ENCODE measurements at regions not wholly inside any gene's neighbourhood (a gene's known extent, or its start where the extent isn't known, plus 50 kb on each side); places are given as distances from the start of the nearest gene placed in this dataset.

- WGBS, 2 donors: 81 to 82% methylated on average over 5 of the region's 5 CpGs
- H3K27me3 ChIP-seq: no peaks in the 10 kb centered on the region
- H3K27ac ChIP-seq: no peak overlapping the region
- TF ChIP-seq CTCF (IDR thresholded peaks at IDR 0.05) (no peak), POLR2A (IDR thresholded peaks at IDR 0.05) (no peak)
- intact Hi-C loops (cut with DNase I): no loop called here
- no peaks in the 10 kb centered on the region for H3K4me1 ChIP-seq
- H3K4me3 ChIP-seq (replicated peaks in 1 of 3): no peak overlapping the region
- no peak for DNase-seq
- no peaks in the 10 kb centered on the region for H3K9me3 ChIP-seq
- no peaks in the 10 kb centered on the region for H3K36me3 ChIP-seq
Observed at GRCh38 chr14:55901291-55901690, 216.9 kb upstream of the PELI2 start.

GRCh38 chr14:55902241-55902640 lies 216.0 kb upstream of the PELI2 start:
- 65 to 67% methylated on average over 5 of the region's 5 CpGs for WGBS, 2 donors
- Histone ChIP-seq H3K9me3 (no peaks in the 10 kb centered on the region), H3K4me3 (replicated peaks in 1 of 3) (no peak overlapping the region), H3K4me1 (no peaks in the 10 kb centered on the region), H3K36me3 (no peaks in the 10 kb centered on the region), H3K27ac (no peak overlapping the region), H3K27me3 (no peaks in the 10 kb centered on the region)
- no peak for TF ChIP-seq CTCF (IDR thresholded peaks at IDR 0.05)
- TF ChIP-seq POLR2A (IDR thresholded peaks at IDR 0.05): no peak
- DNase-seq: no peak
- intact Hi-C loops (cut with DNase I): no loop called here

- H3K9me3 ChIP-seq: no peaks in the 10 kb centered on the region
- no peak overlapping the region for H3K27ac ChIP-seq
- DNase-seq: no peak
- H3K4me1 ChIP-seq: no peaks in the 10 kb centered on the region
- H3K27me3 ChIP-seq: no peaks in the 10 kb centered on the region
- intact Hi-C loops (cut with DNase I): no loop called here
- no peaks in the 10 kb centered on the region for H3K36me3 ChIP-seq
- WGBS, 2 donors: 82 to 86% methylated on average over 5 of the region's 5 CpGs
- TF ChIP-seq POLR2A (IDR thresholded peaks at IDR 0.05) (no peak), CTCF (IDR thresholded peaks at IDR 0.05) (no peak)
- no peak overlapping the region for H3K4me3 ChIP-seq (replicated peaks in 1 of 3)
Observed at GRCh38 chr14:55904086-55904485, 214.1 kb upstream of the PELI2 start.

- TF ChIP-seq CTCF (IDR thresholded peaks at IDR 0.05) (no peak), POLR2A (IDR thresholded peaks at IDR 0.05) (no peak)
- Histone ChIP-seq H3K4me1 (no peaks in the 10 kb centered on the region), H3K27me3 (no peaks in the 10 kb centered on the region), H3K9me3 (no peaks in the 10 kb centered on the region), H3K27ac (no peak overlapping the region), H3K36me3 (no peaks in the 10 kb centered on the region), H3K4me3 (replicated peaks in 1 of 3) (no peak overlapping the region)
- DNase-seq: no peak
- 91 to 96% methylated on average over 1 of the region's 1 CpG for WGBS, 2 donors
- intact Hi-C loops (cut with DNase I): no loop called here
Observed at GRCh38 chr14:55908106-55908505, 210.1 kb upstream of the PELI2 start.

GRCh38 chr14:55909879-55910278 lies 208.3 kb upstream of the PELI2 start:
- intact Hi-C loops (cut with DNase I): no loop called here
- TF ChIP-seq POLR2A (IDR thresholded peaks at IDR 0.05) (no peak), CTCF (IDR thresholded peaks at IDR 0.05) (no peak)
- WGBS, 2 donors: 64 to 83% methylated on average over 1 of the region's 1 CpG
- DNase-seq: no peak
- Histone ChIP-seq H3K27me3 (no peaks in the 10 kb centered on the region), H3K36me3 (no peaks in the 10 kb centered on the region), H3K9me3 (no peaks in the 10 kb centered on the region), H3K4me1 (no peaks in the 10 kb centered on the region), H3K4me3 (replicated peaks in 1 of 3) (no peak overlapping the region), H3K27ac (no peak overlapping the region)

Data from thyroid gland (tissue), 4 donors.